OCI-LY7 (cell line): ENCODE measurements at regions not wholly inside any gene's neighbourhood (a gene's known extent, or its start where the extent isn't known, plus 50 kb on each side); places are given as distances from the start of the nearest gene placed in this dataset.

Experiments
- CTCF ChIP-seq: fragments of 200-600 bp; sonication (generic); conservative IDR thresholded peaks from 2 replicates; pipeline ENCODE4 v1.5.1; 2014; ENCODE audit warnings: mild to moderate bottlenecking, antibody characterized with exemption, low read length, moderate library complexity, mixed read lengths
- EZH2phosphoT487 ChIP-seq: fragments of 200-600 bp; sonication (generic); IDR thresholded peaks from 2 replicates; pipeline ENCODE4 v1.6.1; 2018; ENCODE audit warnings: low read depth, borderline replicate concordance, mild to moderate bottlenecking, mixed run types, antibody characterized with exemption, low read length, moderate library complexity, mixed read lengths

DNA sequence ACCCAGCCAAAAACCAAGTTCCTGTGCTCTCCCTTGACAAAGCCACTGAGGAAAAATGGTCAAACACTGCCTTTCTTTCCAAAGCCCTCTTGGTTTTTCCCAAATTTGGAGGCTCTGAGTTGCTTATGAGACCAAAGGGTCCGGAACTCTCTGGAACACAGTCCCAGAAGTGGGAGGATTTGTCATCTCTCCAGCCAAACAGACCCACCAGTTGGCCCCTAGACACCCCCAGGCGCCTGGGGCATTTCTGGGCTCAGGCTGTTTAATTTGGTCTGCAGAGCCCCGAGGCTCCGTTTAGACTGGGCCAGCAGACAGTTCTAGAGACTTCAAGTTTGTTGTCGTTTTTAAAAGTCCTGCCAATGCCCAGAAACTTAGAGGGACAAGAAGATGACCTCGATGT lies 239.1 kb downstream of the SEC14L1 start:
- TF ChIP-seq CTCF (no peak), EZH2phosphoT487 (no peak)
